Vagina (tissue), 2 donors: ENCODE measurements at regions not wholly inside any gene's neighbourhood (a gene's known extent, or its start where the extent isn't known, plus 50 kb on each side); places are given as distances from the start of the nearest gene placed in this dataset.
"Not testable (repeated sequence)": the region's sequence is repeated elsewhere in the genome, so short reads cannot be mapped to it uniquely, and the experiment has no call there.

ENCODE experiments used
- CTCF ChIP-seq, 3 experiments: fragments of 450-650 bp in 2 of 3; fragments of 200-600 bp in 1 of 3; sonication (generic) in 1 of 3; IDR thresholded peaks; one replicate each; pipeline ENCODE4 v1.5.1; 2017 to 2019; ENCODE audit warnings: antibody characterized with exemption in 3 of 3, mild to moderate bottlenecking in 2 of 3, moderate library complexity in 2 of 3
- POLR2A ChIP-seq, 2 donors: fragments of 450-650 bp; IDR thresholded peaks; one replicate each; pipeline ENCODE4 v1.6.1; 2017; ENCODE audit warnings: antibody characterized with exemption in 2 of 2, mild to moderate bottlenecking in 2 of 2, moderate library complexity in 2 of 2

GRCh38 chr12:16998538-16998937 is 392.6 kb upstream of the LMO3 start:
- TF ChIP-seq CTCF, POLR2A (IDR thresholded peaks at IDR 0.05): not testable (repeated sequence)
